HG03575 (cell line): ENCODE measurements at regions not wholly inside any gene's neighbourhood (a gene's known extent, or its start where the extent isn't known, plus 50 kb on each side); places are given as distances from the start of the nearest gene placed in this dataset.
"Not testable (repeated sequence)": the region's sequence is repeated elsewhere in the genome, so short reads cannot be mapped to it uniquely, and the experiment has no call there.

Experiments
- ATAC-seq: cut with Tn5 transposase; IDR thresholded peaks from one replicate; pipeline ENCODE4 v1.9.1; 2021; ENCODE audit not compliant: unreplicated experiment, insufficient number of reproducible peaks, low FRiP score; ENCODE audit errors: extremely low read depth

DNA sequence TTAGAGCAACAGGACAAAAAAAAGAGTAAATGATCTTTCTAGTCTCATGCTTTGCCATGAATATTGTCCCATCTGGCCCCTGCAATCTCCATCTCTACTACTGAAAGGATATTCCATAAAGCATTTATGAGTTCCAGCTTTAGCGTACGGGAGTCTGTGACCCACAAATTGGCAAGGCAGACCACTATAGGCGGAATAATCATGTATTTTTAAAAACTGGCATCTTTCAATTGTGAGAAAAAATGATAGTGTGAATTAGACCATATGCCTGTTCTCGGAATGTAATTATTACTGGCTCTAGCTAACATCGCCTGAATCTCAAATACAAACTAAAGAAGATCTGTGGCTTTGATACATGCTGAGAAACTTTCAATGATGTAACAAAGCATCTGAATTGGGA lies 738.1 kb upstream of the NXPH2 start:
- ATAC-seq, result no peak

GRCh38 chr2:139514951-139515350 lies 734.8 kb upstream of the NXPH2 start:
- no peak for ATAC-seq

DNA sequence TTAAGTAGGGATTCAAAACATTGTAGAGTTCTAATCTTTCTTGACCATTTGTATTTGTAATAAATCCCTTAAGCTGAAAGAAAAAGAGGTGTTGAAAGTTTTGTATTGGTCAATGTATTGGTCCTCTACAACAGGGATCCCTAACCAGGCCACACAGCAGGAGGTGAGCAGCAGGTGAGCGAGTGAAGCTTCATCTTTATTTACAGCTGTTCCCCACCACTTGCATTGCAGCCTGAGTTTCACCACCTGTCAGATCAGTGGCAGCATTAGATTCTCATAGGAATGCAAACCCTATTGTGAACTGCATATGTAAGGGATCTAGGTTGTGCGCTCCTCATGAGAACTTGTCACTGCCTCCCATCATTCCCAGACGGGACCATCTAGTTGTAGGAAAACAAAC lies 715.7 kb upstream of the NXPH2 start:
- no peak for ATAC-seq

- no peak for ATAC-seq
Measured at GRCh38 chr2:139492131-139492680, 712.0 kb upstream of the NXPH2 start.

DNA sequence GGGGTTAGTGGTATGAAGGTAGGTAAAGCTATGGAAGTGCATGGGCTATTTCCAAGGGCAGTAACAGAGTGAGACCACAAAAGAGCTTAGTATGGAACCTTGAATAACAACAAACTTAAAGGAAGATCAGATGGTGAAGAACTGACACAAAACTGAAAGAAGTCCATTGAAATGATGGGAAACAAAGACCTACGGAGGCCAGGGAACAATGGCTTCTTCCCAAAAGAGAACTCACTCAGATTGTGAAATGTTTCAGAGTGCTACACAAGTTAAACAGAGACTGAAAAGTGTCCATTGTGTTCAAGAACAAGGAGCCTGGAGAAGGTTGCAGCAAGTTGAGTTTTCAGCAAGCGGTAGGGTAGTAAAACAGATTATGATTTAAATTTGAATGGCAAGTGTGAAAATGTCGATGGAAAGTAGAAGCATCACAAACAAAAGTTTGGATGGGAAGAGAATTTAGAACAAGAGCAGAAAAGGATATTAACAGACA lies 700.0 kb upstream of the NXPH2 start:
- ATAC-seq, result no peak

DNA sequence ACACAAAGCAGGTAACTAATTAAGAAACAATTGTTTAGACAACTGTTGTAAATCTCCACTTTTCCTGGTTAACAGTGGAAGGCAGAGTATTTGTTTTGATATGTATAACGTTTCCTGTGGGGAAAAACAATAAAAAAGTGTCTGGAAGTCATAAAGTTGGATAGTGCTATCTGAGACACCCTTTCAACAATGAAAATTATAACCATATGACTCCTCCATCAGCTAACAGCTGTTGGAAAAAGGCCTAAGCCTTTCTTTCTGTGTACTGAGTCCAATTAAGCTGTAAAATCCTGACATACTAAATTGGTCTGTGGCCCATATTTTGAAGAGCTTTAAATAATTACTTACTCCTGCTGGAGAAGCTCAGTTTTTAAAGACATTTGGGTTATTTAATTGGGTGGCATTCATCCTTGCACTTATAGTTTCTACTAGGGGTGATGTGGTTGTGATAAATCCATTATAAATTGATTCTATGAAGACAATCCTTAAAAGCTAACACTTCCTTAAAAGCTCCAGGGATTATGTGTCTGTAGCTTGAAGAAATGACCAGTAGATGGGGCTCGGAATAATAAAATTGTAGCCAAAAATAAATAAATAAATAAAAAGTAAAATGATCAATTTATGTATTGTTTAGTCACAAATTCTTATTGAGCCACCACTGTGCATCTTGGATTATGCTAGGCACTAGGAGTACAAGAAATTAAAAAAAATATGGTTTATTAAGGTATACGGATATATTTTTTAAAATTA lies 698.1 kb upstream of the NXPH2 start:
- ATAC-seq, result no peak

GRCh38 chr2:139477618-139478017 lies 697.4 kb upstream of the NXPH2 start:
- no peak for ATAC-seq

DNA sequence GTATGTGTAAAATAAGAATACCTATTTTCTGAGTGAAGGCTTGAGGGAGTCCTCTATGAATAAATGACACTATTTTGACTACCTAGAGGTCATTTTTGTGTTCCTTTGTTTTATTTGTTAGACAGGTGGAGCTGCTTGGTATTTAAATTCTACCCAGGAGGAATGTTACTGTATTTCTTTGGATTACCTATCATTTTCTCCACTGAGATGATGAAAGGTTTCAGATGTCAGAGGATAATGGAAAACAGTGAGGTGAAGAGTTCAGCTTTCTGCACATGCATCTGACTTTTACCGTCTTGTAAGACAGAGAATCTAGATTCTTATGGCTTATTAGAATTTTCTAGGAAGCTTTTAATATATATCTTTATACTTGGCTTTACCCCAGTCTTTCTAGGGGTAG lies 689.8 kb upstream of the NXPH2 start:
- ATAC-seq, result no peak

- ATAC-seq, result no peak
Measured at GRCh38 chr2:139465789-139466188, 685.6 kb upstream of the NXPH2 start.

- no peak for ATAC-seq
Measured at GRCh38 chr2:139457873-139458272, 677.7 kb upstream of the NXPH2 start.

- ATAC-seq, result no peak
Measured at GRCh38 chr2:139454251-139454650, 674.1 kb upstream of the NXPH2 start.

DNA sequence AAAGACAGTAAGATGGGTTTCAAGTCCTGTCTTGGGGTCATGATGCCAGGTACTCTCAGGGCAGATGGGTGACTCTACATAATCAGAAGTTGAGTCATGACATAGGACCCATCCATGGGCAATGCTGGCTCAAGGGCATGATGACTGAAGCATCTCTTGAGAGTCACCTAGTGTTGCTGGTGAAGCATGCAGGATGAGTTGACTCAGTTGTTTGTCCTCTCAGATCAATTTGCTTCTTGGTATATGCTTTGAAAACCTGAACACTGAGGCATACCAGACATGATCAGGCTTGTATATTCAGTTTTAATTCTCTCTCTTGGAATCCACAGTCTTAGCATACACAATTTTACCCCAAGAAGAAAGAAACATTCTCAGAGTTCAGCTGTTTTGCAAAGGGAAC lies 658.9 kb upstream of the NXPH2 start:
- ATAC-seq, result no peak

GRCh38 chr2:139438478-139438877 lies 658.3 kb upstream of the NXPH2 start:
- ATAC-seq, result no peak

DNA sequence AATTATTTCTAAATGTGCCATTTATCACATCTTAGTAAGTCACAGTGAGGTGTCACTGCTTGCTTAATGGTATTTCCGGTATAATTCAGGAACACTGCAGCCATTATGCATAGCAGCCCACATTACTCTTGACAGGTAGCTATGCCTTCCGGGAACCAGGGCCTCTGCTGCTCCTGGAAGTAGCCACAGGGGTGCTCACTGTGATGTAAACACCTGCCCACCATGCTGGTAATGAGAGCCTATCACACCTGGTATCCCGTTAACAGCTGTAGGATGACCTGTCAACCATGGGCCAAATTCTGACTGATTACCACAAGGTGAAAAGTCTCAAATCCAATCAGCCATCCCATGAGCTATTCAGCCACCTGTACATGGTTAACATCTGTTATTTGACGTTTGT lies 647.0 kb upstream of the NXPH2 start:
- no peak for ATAC-seq

- no peak for ATAC-seq
Measured at GRCh38 chr2:139424101-139424500, 643.9 kb upstream of the NXPH2 start.

DNA sequence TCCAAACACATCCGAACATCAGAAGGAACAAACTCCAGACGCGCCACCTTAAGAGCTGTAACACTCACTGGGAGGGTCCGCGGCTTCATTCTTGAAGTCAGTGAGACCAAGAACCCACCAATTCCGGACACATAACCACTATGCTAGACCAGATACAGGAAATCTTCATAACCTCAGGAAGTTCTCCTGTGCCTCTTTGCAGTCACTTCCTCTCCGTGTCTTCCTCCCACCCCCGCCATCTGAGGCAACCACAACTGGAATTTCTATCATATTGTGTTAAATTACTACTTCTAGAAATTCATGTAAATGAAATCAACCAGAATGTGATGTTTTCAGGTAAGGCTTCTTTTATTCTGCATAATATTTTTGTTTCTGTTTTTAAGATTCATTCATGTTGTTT lies 631.0 kb upstream of the NXPH2 start:
- ATAC-seq, result no peak

- ATAC-seq, result not testable (repeated sequence)
Measured at GRCh38 chr2:139410833-139411174, 630.6 kb upstream of the NXPH2 start.

DNA sequence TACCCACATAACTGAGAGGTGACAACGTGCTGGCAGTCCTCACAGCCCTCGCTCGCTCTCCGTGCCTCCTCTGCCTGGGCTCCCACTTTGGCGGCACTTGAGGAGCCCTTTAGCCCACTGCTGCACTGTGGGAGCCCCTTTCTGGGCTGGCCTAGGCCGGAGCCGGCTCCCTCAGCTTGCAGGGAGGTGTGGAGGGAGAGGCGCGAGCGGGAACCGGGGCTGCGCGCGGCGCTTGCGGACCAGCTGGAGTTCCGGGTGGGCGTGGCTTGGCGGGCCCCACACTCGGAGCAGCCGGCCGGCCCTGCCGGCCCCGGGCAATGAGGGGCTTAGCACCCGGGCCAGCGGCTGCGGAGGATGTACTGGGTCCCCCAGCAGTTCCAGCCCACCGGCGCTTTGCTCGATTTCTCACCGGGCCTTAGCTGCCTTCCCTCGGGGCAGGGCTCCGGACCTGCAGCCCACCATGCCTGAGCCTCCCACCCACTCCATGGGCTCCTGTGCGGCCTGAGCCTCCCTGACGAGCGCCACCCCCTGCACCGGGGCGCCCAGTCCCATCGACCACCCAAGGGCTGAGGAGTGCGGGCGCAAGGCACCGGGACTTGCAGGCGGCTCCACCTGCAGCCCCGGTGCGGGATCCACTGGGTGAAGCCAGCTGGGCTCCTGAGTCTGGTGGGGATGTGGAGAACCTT lies 630.1 kb upstream of the NXPH2 start:
- not testable (repeated sequence) for ATAC-seq

DNA sequence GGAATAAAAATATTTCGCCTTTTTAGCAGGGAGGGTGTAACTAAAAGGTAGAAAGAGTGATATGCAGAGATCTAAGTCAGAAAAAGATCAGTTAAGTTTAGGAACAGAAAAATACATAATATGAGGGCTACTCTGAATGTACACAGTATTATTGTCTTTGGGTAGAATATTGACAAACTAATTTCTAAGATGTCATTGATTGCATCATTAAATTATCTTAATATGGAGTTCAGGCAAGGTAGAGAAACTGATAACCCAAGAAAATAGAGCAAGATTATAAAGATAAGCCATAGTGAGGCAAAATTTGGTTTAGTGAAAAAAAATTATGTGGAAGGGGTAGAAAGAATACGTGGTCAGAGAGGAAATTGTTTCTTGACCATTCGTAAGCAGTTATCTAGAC lies 629.0 kb upstream of the NXPH2 start:
- ATAC-seq, result no peak

- no peak for ATAC-seq
Measured at GRCh38 chr2:139403948-139404347, 623.8 kb upstream of the NXPH2 start.
